Activated CD8-positive, alpha-beta T cell treated with anti-CD3 and anti-CD28 coated beads for 36 hours (primary cell): ENCODE measurements at regions not wholly inside any gene's neighbourhood (a gene's known extent, or its start where the extent isn't known, plus 50 kb on each side); places are given as distances from the start of the nearest gene placed in this dataset.
A peak's percentile ranks its signal among the peaks of the same experiment; 100 is the strongest.

Experiments
- ATAC-seq: fragments of 200-7000 bp; cut with Tn5 transposase; one replicate; pipeline ENCODE4 v1.10.0; 2021; ENCODE audit warnings: mild to moderate bottlenecking, moderate library complexity
- CTCF ChIA-PET: fragments of 350-600 bp; sonication (Branson Sonifier 250); formaldehyde crosslinking; loops from one replicate; lab custom pipeline; 2021; ENCODE audit warnings: antibody characterized with exemption; lab: Charles Lee
- POLR2A ChIA-PET: fragments of 350-600 bp; sonication (Branson Sonifier 250); formaldehyde crosslinking; loops from one replicate; lab custom pipeline; 2021; ENCODE audit warnings: antibody characterized with exemption; lab: Charles Lee
- DNase-seq: peaks from one replicate; pipeline ENCODE4 v3.0.0-alpha.2; 2020
- H3K27ac Mint-ChIP-seq: one replicate; pipeline ENCODE4 v1.8.0; 2021; ENCODE audit warnings: mild to moderate bottlenecking, mixed read lengths
- H3K27me3 Mint-ChIP-seq: one replicate; pipeline ENCODE4 v1.8.0; 2021; ENCODE audit warnings: mixed read lengths
- H3K36me3 Mint-ChIP-seq: one replicate; pipeline ENCODE4 v1.8.0; 2021; ENCODE audit warnings: low read depth, mixed read lengths
- H3K4me1 Mint-ChIP-seq: one replicate; pipeline ENCODE4 v1.8.0; 2021; ENCODE audit warnings: low read depth, mixed read lengths
- H3K4me3 Mint-ChIP-seq: one replicate; pipeline ENCODE4 v1.8.0; 2021; ENCODE audit warnings: mild to moderate bottlenecking, moderate library complexity, mixed read lengths
- H3K9me3 Mint-ChIP-seq: one replicate; pipeline ENCODE4 v1.8.0; 2021; ENCODE audit warnings: mixed read lengths
- CTCF ChIP-seq: fragments of 200-600 bp; IDR thresholded peaks from one replicate; pipeline ENCODE4 v1.8.0; 2022; ENCODE audit warnings: antibody characterized with exemption, mild to moderate bottlenecking
- intact Hi-C: fragments of 100-400 bp; cut with micrococcal nuclease; formaldehyde crosslinking; loops from one replicate; pipeline ENCODE4 v1.10.0; 2022

GRCh38 chr14:22463763-22464173 lies 125.3 kb downstream of the DAD1 start:
- ATAC-seq: no peak
- DNase-seq: no peak
- intact Hi-C loops: no loop called here
- no peak for TF ChIP-seq CTCF
- no peaks in the 10 kb centered on the region for H3K36me3 Mint-ChIP-seq
- CTCF ChIA-PET: no interaction called here
- H3K4me3 Mint-ChIP-seq: no peak overlapping the region
- no peaks in the 10 kb centered on the region for H3K9me3 Mint-ChIP-seq
- POLR2A ChIA-PET: no interaction called here
- no peaks in the 10 kb centered on the region for H3K4me1 Mint-ChIP-seq
- H3K27ac Mint-ChIP-seq: no peak overlapping the region
- H3K27me3 Mint-ChIP-seq: no peaks in the 10 kb centered on the region

- intact Hi-C loops: no loop called here
These were observed 126.1 kb downstream of the DAD1 start for GRCh38 chr14:22462923-22463322.

GRCh38 chr14:22460461-22461195 lies 128.4 kb downstream of the DAD1 start:
- no peaks in the 10 kb centered on the region for H3K4me1 Mint-ChIP-seq
- H3K36me3 Mint-ChIP-seq: no peaks in the 10 kb centered on the region
- no peaks in the 10 kb centered on the region for H3K9me3 Mint-ChIP-seq
- ChIA-PET POLR2A (no interaction called here), CTCF (no interaction called here)
- no peak for TF ChIP-seq CTCF
- DNase-seq: no peak
- intact Hi-C loops: no loop called here
- H3K4me3 Mint-ChIP-seq: no peak overlapping the region
- H3K27me3 Mint-ChIP-seq: no peaks in the 10 kb centered on the region
- peak; percentile 17 for ATAC-seq
- H3K27ac Mint-ChIP-seq: no peak overlapping the region

More at GRCh38 chr14:22462923-22463322, 126.1 kb downstream of the DAD1 start:
- Mint-ChIP-seq H3K27ac (no peak overlapping the region), H3K36me3 (no peaks in the 10 kb centered on the region), H3K9me3 (no peaks in the 10 kb centered on the region), H3K4me3 (peak overlapping the region; percentile 15), H3K27me3 (no peaks in the 10 kb centered on the region), H3K4me1 (no peaks in the 10 kb centered on the region)
- CTCF ChIA-PET: no interaction called here
- ATAC-seq: no peak
- no peak for TF ChIP-seq CTCF
- DNase-seq: no peak
- POLR2A ChIA-PET: no interaction called here

- intact Hi-C loops: no loop called here
- no peak overlapping the region for H3K27ac Mint-ChIP-seq
- no peak for TF ChIP-seq CTCF
These were observed 130.3 kb downstream of the DAD1 start for GRCh38 chr14:22458737-22459136.

GRCh38 chr14:22456998-22457594 lies 131.9 kb downstream of the DAD1 start:
- no peak overlapping the region for H3K4me3 Mint-ChIP-seq
- no peak for DNase-seq
- ChIA-PET CTCF (no interaction called here), POLR2A (no interaction called here)
- H3K36me3 Mint-ChIP-seq: no peaks in the 10 kb centered on the region
- no peak overlapping the region for H3K27ac Mint-ChIP-seq
- no peaks in the 10 kb centered on the region for H3K27me3 Mint-ChIP-seq
- TF ChIP-seq CTCF: no peak
- no peaks in the 10 kb centered on the region for H3K4me1 Mint-ChIP-seq
- H3K9me3 Mint-ChIP-seq: no peaks in the 10 kb centered on the region
- ATAC-seq: no peak
- intact Hi-C loops: no loop called here

More at GRCh38 chr14:22458737-22459136, 130.3 kb downstream of the DAD1 start:
- ChIA-PET POLR2A (interaction anchor here (0.8 kb wide), 1 partner anchor 22 kb away, joined by 4 read pairs; no protein-coding TSS in a partner anchor), CTCF (no interaction called here)
- H3K9me3 Mint-ChIP-seq: no peaks in the 10 kb centered on the region
- peak overlapping the region; percentile 8 for H3K4me3 Mint-ChIP-seq
- DNase-seq (no peak), ATAC-seq (no peak)
- H3K4me1 Mint-ChIP-seq: no peaks in the 10 kb centered on the region
- H3K27me3 Mint-ChIP-seq: no peaks in the 10 kb centered on the region
- no peaks in the 10 kb centered on the region for H3K36me3 Mint-ChIP-seq
